DND-41 (cell line): ENCODE measurements at regions not wholly inside any gene's neighbourhood (a gene's known extent, or its start where the extent isn't known, plus 50 kb on each side); places are given as distances from the start of the nearest gene placed in this dataset.

Experiments
- EZH2 ChIP-seq: IDR thresholded peaks from 3 replicates; pipeline ENCODE4 v1.6.1; 2012; ENCODE audit warnings: borderline replicate concordance, low read depth, mild to moderate bottlenecking, moderate library complexity, low read length, inconsistent platforms; ENCODE audit not compliant: severe bottlenecking
- TF ChIP-seq, protein P1 (sequence below): IDR thresholded peaks from 2 replicates; pipeline ENCODE4 v1.5.1; 2012; ENCODE audit warnings: borderline replicate concordance, low read length, moderate library complexity, mild to moderate bottlenecking; ENCODE audit not compliant: poor library complexity, severe bottlenecking; ENCODE audit errors: extremely low read depth

DNA sequence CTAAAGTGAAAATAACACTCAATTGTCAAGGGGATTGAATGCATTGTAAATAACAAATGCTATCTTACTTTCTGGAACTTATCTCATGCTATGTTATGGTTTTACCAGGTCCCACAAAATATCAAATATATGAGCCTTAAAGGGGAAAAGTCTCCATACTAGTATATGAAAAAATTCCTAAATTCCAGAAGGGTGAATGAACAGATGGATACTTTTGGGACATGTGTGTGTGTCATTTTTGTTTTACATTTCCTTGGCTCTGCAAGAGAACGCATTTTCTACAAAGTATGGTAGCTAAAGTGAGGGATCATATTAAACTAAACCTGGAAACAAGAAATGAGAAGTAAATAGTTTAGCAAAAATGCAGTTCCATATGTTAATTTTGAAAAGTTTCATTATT lies 682.8 kb downstream of the INHBA start:
- TF ChIP-seq, protein P1, sequence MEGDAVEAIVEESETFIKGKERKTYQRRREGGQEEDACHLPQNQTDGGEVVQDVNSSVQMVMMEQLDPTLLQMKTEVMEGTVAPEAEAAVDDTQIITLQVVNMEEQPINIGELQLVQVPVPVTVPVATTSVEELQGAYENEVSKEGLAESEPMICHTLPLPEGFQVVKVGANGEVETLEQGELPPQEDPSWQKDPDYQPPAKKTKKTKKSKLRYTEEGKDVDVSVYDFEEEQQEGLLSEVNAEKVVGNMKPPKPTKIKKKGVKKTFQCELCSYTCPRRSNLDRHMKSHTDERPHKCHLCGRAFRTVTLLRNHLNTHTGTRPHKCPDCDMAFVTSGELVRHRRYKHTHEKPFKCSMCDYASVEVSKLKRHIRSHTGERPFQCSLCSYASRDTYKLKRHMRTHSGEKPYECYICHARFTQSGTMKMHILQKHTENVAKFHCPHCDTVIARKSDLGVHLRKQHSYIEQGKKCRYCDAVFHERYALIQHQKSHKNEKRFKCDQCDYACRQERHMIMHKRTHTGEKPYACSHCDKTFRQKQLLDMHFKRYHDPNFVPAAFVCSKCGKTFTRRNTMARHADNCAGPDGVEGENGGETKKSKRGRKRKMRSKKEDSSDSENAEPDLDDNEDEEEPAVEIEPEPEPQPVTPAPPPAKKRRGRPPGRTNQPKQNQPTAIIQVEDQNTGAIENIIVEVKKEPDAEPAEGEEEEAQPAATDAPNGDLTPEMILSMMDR: no peak
- no peak for TF ChIP-seq EZH2
